HepG2 (cell line): ENCODE measurements at regions not wholly inside any gene's neighbourhood (a gene's known extent, or its start where the extent isn't known, plus 50 kb on each side); places are given as distances from the start of the nearest gene placed in this dataset.

ENCODE experiments used
- ATAC-seq: fragments of 200-7000 bp; cut with Tn5 transposase; 3 replicates; pipeline ENCODE4 v1.9.1; 2020; ENCODE audit warnings: mild to moderate bottlenecking, moderate library complexity
- BruUV-seq: library from RNA; stranded (reverse); fragments of 400-500 nt; replicated peaks from 2 replicates; lab custom pipeline; 2021; lab: Mats Ljungman, UMichigan
- CTCF ChIA-PET: fragments of 300-600 bp; formaldehyde crosslinking; extraction: SDS; loops from one replicate; lab custom pipeline; 2021; ENCODE audit warnings: low total read pairs, inconsistent platforms, low intra/inter-chr PET ratio; lab: Yijun Ruan, JAX
- POLR2A ChIA-PET: fragments of 350-600 bp; sonication (Branson Sonifier 250); formaldehyde crosslinking; loops from one replicate; lab custom pipeline; 2020; ENCODE audit warnings: antibody characterized with exemption, inconsistent platforms; lab: Yijun Ruan, JAX
- DNase-seq: peaks from one replicate; pipeline ENCODE4 v3.0.0-alpha.2; 2015; ENCODE audit warnings: low spot score
- FAIRE-seq: peaks from 3 replicates; lab custom pipeline; 2011; peaks lifted over from hg19 to GRCh38; lab: Jason Lieb, UNC
- H2AFZ ChIP-seq: one replicate; pipeline ENCODE4 v1.6.1; 2011; ENCODE audit warnings: low read length, inconsistent platforms
- H3K27ac ChIP-seq: fragments of 300-600 bp; 3 replicates; pipeline ENCODE4 v1.8.0; 2011; ENCODE audit warnings: mixed run types, mild to moderate bottlenecking, mixed read lengths, low read length, inconsistent platforms; ENCODE audit not compliant: insufficient read depth; ENCODE audit errors: extremely low read length
- H3K27me3 ChIP-seq, 2 experiments: fragments of 200-600 bp in 1 of 2; 2 replicates in 1 of 2; 3 replicates in 1 of 2; pipeline versions ENCODE4 v1.6.0 to v1.8.0; 2011; ENCODE audit warnings: low read length in 2 of 2, mild to moderate bottlenecking in 2 of 2, moderate library complexity in 2 of 2, inconsistent platforms in 1 of 2; ENCODE audit not compliant: insufficient read depth in 2 of 2, control insufficient read depth in 1 of 2
- H3K36me3 ChIP-seq, 2 experiments: fragments of 200-600 bp in 1 of 2; replicated peaks in 1 of 2; 2 replicates in 1 of 2; 3 replicates in 1 of 2; pipeline versions ENCODE4 v1.5.1 to v1.8.0; 2011; ENCODE audit warnings: low read length in 2 of 2, inconsistent platforms in 1 of 2; ENCODE audit not compliant: insufficient read depth in 2 of 2, control insufficient read depth in 1 of 2
- H3K4me1 ChIP-seq: 2 replicates; pipeline ENCODE4 v1.5.1; 2012; ENCODE audit warnings: low read length, inconsistent platforms; ENCODE audit not compliant: insufficient read depth
- H3K4me2 ChIP-seq: 2 replicates; pipeline ENCODE4 v1.6.0; 2011; ENCODE audit warnings: low read depth, low read length, inconsistent platforms
- H3K4me3 ChIP-seq, 3 experiments: fragments of 200-600 bp in 1 of 3; sonication (generic), shearing (Covaris generic) in 1 of 3; replicated peaks in 1 of 3; 2 replicates each; pipeline ENCODE4 v1.5.1; 2011 to 2016; ENCODE audit warnings: low read length in 3 of 3, inconsistent platforms in 2 of 3, low read depth in 2 of 3, mild to moderate bottlenecking in 2 of 3, control low read depth in 1 of 3, mixed read lengths in 1 of 3; ENCODE audit not compliant: insufficient read depth in 1 of 3
- H3K79me2 ChIP-seq: one replicate; pipeline ENCODE4 v1.6.1; 2011; ENCODE audit warnings: low read length, inconsistent platforms; ENCODE audit not compliant: insufficient read depth
- H3K9ac ChIP-seq: 2 replicates; pipeline ENCODE4 v1.6.0; 2011; ENCODE audit warnings: mild to moderate bottlenecking, low read depth, low read length, inconsistent platforms; ENCODE audit not compliant: insufficient read depth
- H3K9me3 ChIP-seq: 2 replicates; pipeline ENCODE4 v1.5.1; 2012; ENCODE audit warnings: mild to moderate bottlenecking, low read length
- H4K20me1 ChIP-seq: 2 replicates; pipeline ENCODE4 v1.6.0; 2011; ENCODE audit warnings: inconsistent platforms, mild to moderate bottlenecking, low read length, moderate library complexity; ENCODE audit not compliant: insufficient read depth
- GABPA ChIP-seq, 2 experiments: IDR thresholded peaks; 2 replicates each; pipeline ENCODE4 v1.6.1; 2011 to 2016; ENCODE audit warnings: low read depth in 2 of 2, low read length in 1 of 2, missing biosample characterization in 1 of 2, missing genetic modification characterization in 1 of 2
- GZF1 ChIP-seq: sonication (generic); formaldehyde crosslinking; IDR thresholded peaks from 2 replicates; pipeline ENCODE4 v1.5.1; 2020; ENCODE audit warnings: mild to moderate bottlenecking, missing genetic modification reagents
- HMG20A ChIP-seq: IDR thresholded peaks from 2 replicates; pipeline ENCODE4 v1.6.1; 2016; ENCODE audit warnings: borderline replicate concordance
- POLR2G ChIP-seq: fragments of 200-400 bp; formaldehyde crosslinking; IDR thresholded peaks from 2 replicates; pipeline ENCODE4 v1.6.1; 2018; ENCODE audit warnings: mild to moderate bottlenecking, low read depth, low read length, moderate library complexity
- RBFOX2 ChIP-seq: fragments of 200-400 bp; formaldehyde crosslinking; IDR thresholded peaks from 2 replicates; pipeline ENCODE4 v1.6.1; 2017; ENCODE audit warnings: low read depth, mild to moderate bottlenecking, low read length
- SALL1 ChIP-seq: sonication (generic); formaldehyde crosslinking; IDR thresholded peaks from 2 replicates; pipeline ENCODE4 v1.8.0; 2022; ENCODE audit warnings: mild to moderate bottlenecking, missing genetic modification reagents
- TOPORS ChIP-seq: sonication (generic); formaldehyde crosslinking; IDR thresholded peaks from 2 replicates; pipeline ENCODE4 v1.8.0; 2023; ENCODE audit warnings: mild to moderate bottlenecking, missing genetic modification reagents
- ZNF766 ChIP-seq: sonication (generic); formaldehyde crosslinking; IDR thresholded peaks from 2 replicates; pipeline ENCODE4 v1.5.0; 2020; ENCODE audit warnings: missing genetic modification reagents, borderline replicate concordance
- WGBS: methylation state at CpG from one replicate; pipeline ENCODE4 v1.1.6; 2017; ENCODE audit warnings: low lambda C conversion rate; 5-methylcytosine and 5-hydroxymethylcytosine counted together
- in situ Hi-C: cut with HindIII; loops from 2 replicates; pipeline ENCODE4 v1.10.0; 2017; ENCODE audit warnings: low pct_unique_long_range_greater_than_20kb; ENCODE audit not compliant: extremely low pct_ligation_motif_present
- intact Hi-C: fragments of 100-400 bp; cut with micrococcal nuclease; formaldehyde crosslinking; loops from one replicate; pipeline ENCODE4 v1.10.0; 2022; ENCODE audit not compliant: unreplicated experiment
- TF ChIP-seq, protein P1 (sequence below): sonication (generic); formaldehyde crosslinking; IDR thresholded peaks from 2 replicates; pipeline ENCODE4 v1.4.0; 2020; ENCODE audit warnings: missing genetic modification reagents
- TF ChIP-seq, protein P2 (sequence below): sonication (generic); formaldehyde crosslinking; IDR thresholded peaks from 2 replicates; pipeline ENCODE4; 2020; ENCODE audit warnings: missing genetic modification reagents, mild to moderate bottlenecking, borderline replicate concordance
- TF ChIP-seq, protein P3 (sequence below), 2 experiments: fragments of 450-650 bp in 1 of 2; sonication (generic) in 1 of 2; formaldehyde crosslinking; IDR thresholded peaks; 2 replicates each; pipeline versions ENCODE4 v1.5.0 to v1.8.0; 2020 to 2022; ENCODE audit warnings: mild to moderate bottlenecking in 1 of 2, missing genetic modification reagents in 1 of 2

DNA sequence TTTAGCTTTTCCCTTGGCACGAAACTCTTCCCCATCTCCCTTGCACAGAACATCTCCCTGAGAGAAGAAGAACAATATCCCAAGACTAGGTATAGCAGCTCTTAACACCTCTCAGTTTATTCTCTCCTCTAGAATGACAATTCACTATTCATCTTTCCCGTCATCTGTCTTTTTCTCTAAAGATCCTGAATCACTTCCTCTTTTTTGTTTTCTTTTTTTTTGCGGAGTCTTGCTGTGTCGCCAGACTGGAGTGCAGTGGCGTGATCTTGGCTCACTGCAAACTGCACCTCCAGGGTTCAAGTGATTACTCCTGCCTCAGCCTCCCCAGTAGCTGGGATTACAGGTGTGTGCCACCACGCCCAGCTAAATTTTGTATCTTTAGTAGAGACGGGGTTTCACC lies 574.4 kb upstream of the MAP3K7 start:
- ChIA-PET CTCF (no interaction called here), POLR2A (no interaction called here)
- Histone ChIP-seq H3K4me1 (no peaks in the 10 kb centered on the region), H3K9me3 (no peaks in the 10 kb centered on the region), H3K4me2 (no peak overlapping the region), H3K4me3 (no peak overlapping the region), H3K27me3 (0 out of 5 replicates have a peak, but pooled peaks cover 0 to under 1% of the 10 kb centered on the region in 2 experiments), H2AFZ (no peak overlapping the region), H3K9ac (no peak overlapping the region), H4K20me1 (no peaks in the 10 kb centered on the region), H3K79me2 (no peaks in the 10 kb centered on the region), H3K36me3 (no peaks in the 10 kb centered on the region), H3K27ac (no peak overlapping the region)
- intact Hi-C loops (no loop called here), in situ Hi-C loops (no loop called here)
- no peak for FAIRE-seq
- no peak for DNase-seq
- no TSS peak for BruUV-seq
- TF ChIP-seq HMG20A (CRISPR knock-in tag), result no peak
- TF ChIP-seq, protein P1, sequence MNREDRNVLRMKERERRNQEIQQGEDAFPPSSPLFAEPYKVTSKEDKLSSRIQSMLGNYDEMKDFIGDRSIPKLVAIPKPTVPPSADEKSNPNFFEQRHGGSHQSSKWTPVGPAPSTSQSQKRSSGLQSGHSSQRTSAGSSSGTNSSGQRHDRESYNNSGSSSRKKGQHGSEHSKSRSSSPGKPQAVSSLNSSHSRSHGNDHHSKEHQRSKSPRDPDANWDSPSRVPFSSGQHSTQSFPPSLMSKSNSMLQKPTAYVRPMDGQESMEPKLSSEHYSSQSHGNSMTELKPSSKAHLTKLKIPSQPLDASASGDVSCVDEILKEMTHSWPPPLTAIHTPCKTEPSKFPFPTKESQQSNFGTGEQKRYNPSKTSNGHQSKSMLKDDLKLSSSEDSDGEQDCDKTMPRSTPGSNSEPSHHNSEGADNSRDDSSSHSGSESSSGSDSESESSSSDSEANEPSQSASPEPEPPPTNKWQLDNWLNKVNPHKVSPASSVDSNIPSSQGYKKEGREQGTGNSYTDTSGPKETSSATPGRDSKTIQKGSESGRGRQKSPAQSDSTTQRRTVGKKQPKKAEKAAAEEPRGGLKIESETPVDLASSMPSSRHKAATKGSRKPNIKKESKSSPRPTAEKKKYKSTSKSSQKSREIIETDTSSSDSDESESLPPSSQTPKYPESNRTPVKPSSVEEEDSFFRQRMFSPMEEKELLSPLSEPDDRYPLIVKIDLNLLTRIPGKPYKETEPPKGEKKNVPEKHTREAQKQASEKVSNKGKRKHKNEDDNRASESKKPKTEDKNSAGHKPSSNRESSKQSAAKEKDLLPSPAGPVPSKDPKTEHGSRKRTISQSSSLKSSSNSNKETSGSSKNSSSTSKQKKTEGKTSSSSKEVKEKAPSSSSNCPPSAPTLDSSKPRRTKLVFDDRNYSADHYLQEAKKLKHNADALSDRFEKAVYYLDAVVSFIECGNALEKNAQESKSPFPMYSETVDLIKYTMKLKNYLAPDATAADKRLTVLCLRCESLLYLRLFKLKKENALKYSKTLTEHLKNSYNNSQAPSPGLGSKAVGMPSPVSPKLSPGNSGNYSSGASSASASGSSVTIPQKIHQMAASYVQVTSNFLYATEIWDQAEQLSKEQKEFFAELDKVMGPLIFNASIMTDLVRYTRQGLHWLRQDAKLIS (CRISPR knock-in tag), result no peak
- no peak for TF ChIP-seq POLR2G
- no peak for TF ChIP-seq TOPORS (CRISPR knock-in tag)
- TF ChIP-seq, protein P2, sequence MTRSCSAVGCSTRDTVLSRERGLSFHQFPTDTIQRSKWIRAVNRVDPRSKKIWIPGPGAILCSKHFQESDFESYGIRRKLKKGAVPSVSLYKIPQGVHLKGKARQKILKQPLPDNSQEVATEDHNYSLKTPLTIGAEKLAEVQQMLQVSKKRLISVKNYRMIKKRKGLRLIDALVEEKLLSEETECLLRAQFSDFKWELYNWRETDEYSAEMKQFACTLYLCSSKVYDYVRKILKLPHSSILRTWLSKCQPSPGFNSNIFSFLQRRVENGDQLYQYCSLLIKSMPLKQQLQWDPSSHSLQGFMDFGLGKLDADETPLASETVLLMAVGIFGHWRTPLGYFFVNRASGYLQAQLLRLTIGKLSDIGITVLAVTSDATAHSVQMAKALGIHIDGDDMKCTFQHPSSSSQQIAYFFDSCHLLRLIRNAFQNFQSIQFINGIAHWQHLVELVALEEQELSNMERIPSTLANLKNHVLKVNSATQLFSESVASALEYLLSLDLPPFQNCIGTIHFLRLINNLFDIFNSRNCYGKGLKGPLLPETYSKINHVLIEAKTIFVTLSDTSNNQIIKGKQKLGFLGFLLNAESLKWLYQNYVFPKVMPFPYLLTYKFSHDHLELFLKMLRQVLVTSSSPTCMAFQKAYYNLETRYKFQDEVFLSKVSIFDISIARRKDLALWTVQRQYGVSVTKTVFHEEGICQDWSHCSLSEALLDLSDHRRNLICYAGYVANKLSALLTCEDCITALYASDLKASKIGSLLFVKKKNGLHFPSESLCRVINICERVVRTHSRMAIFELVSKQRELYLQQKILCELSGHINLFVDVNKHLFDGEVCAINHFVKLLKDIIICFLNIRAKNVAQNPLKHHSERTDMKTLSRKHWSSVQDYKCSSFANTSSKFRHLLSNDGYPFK (CRISPR knock-in tag), result no peak
- no peak for TF ChIP-seq GABPA (IDR thresholded peaks at IDR 0.05; ENCODE audit: low read depth, low read length)
- no peak for TF ChIP-seq GABPA (CRISPR knock-in tag; IDR thresholded peaks at IDR 0.05; ENCODE audit: low read depth)
- TF ChIP-seq RBFOX2, result no peak
- no peak for TF ChIP-seq SALL1 (CRISPR knock-in tag)
- TF ChIP-seq, protein P3, sequence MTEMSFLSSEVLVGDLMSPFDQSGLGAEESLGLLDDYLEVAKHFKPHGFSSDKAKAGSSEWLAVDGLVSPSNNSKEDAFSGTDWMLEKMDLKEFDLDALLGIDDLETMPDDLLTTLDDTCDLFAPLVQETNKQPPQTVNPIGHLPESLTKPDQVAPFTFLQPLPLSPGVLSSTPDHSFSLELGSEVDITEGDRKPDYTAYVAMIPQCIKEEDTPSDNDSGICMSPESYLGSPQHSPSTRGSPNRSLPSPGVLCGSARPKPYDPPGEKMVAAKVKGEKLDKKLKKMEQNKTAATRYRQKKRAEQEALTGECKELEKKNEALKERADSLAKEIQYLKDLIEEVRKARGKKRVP (CRISPR knock-in tag; IDR thresholded peaks at IDR 0.05), result no peak
- TF ChIP-seq GZF1 (CRISPR knock-in tag), result no peak
- TF ChIP-seq ZNF766 (CRISPR knock-in tag), result no peak
- 26% methylated on average over 7 of the region's 7 CpGs for WGBS
- no peak for ATAC-seq
